HL-60 (cell line): ENCODE measurements at regions not wholly inside any gene's neighbourhood (a gene's known extent, or its start where the extent isn't known, plus 50 kb on each side); places are given as distances from the start of the nearest gene placed in this dataset.

Experiments used
- CTCF ChIP-seq: IDR thresholded peaks from one replicate; pipeline ENCODE4 v1.5.1; 2011; ENCODE audit warnings: low read length, control low read depth, inconsistent platforms; ENCODE audit not compliant: insufficient read depth
- GABPA ChIP-seq: IDR thresholded peaks from 2 replicates; pipeline ENCODE4 v1.6.1; 2012; ENCODE audit warnings: low read depth
- POLR2AphosphoS5 ChIP-seq: IDR thresholded peaks from 2 replicates; pipeline ENCODE4 v1.6.1; 2012; ENCODE audit warnings: low read depth

DNA sequence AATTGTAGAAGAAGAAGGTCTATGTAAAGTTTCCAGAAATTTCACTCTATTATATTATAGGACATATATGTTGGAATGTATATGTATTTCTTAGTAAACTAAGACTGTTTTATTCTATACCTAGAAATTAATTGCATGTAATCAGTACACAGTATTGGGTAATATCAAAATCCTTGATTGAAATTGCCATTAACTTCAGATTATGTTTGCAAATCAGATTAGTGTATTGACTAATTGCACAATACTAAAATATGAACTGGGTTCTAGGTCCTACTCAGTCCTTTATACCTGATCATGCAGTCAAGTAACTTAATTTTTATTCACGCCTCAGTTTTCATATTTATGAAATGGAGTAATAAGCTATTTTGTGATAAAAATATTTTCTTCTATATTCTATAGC is 950.3 kb upstream of the ADGRL3 start:
- no peak for TF ChIP-seq CTCF
- no peak for TF ChIP-seq POLR2AphosphoS5
- TF ChIP-seq GABPA = no peak
